ENCODE measurements at regions not wholly inside any gene's neighbourhood (a gene's known extent, or its start where the extent isn't known, plus 50 kb on each side); places are given as distances from the start of the nearest gene placed in this dataset.

DNA sequence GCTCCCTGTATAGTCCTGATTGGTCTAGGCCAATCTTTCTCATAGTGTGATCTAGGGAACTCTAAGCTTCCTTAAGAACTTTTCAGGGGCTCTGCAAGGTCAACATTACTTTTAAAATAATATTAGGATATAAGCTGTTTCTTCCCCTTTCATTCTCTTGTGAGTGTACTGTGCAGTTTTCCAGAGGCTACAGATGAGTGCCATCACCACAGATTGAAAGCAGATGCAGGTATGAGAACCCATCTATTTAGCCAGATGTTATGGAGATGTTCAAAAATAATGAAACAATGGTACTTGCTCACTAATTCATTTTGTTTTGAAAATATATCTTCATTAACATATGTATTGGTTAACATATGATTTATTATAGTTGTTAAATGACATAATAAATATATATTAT, 169.2 kb upstream of the SEMA3A start:
- Histone ChIP-seq H3K4me1 (ENCODE audit: control insufficient read depth, insufficient read depth, low read length) (no peaks in the 10 kb centered on the region), H3K36me3 (ENCODE audit: control insufficient read depth, insufficient read depth, low read length) (no peaks in the 10 kb centered on the region), H3K27ac (ENCODE audit: insufficient read depth, low read depth, low read length, poor library complexity, severe bottlenecking) (no peak overlapping the region), H3K4me3 (ENCODE audit: insufficient read depth, low read depth, low read length) (no peak overlapping the region), H3K9me3 (ENCODE audit: control insufficient read depth, low read length) (no peaks in the 10 kb centered on the region), H3K27me3 (ENCODE audit: control insufficient read depth, insufficient read depth, low read length, poor library complexity, severe bottlenecking) (no peaks in the 10 kb centered on the region)

DNA sequence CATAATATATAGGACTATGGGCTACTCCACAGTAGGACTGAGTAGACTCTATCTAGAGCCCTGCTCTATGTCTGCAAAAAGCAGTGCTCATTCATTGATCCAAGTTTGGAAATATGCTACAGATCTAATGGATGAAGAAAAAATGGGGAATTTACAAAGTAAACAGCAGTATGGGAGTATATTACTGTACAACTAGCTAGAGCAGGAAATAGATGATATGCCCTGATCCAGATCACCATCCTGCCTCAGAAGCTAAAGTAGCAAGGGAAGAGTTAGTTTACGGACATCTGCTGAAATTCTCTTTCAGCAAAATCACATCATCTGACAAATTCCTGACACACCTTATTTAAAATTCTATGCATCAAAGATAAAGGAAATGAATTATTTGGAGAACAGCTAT, 168.2 kb upstream of the SEMA3A start:
- Histone ChIP-seq H3K9me3 (ENCODE audit: control insufficient read depth, low read length) (no peaks in the 10 kb centered on the region), H3K4me3 (ENCODE audit: insufficient read depth, low read depth, low read length) (no peak overlapping the region), H3K4me1 (ENCODE audit: control insufficient read depth, insufficient read depth, low read length) (no peaks in the 10 kb centered on the region), H3K27ac (ENCODE audit: insufficient read depth, low read depth, low read length, poor library complexity, severe bottlenecking) (no peak overlapping the region), H3K27me3 (ENCODE audit: control insufficient read depth, insufficient read depth, low read length, poor library complexity, severe bottlenecking) (no peaks in the 10 kb centered on the region), H3K36me3 (ENCODE audit: control insufficient read depth, insufficient read depth, low read length) (no peaks in the 10 kb centered on the region)
- 94 to 100% methylated on average over 1 of the region's 1 CpG for WGBS, 2 experiments

DNA sequence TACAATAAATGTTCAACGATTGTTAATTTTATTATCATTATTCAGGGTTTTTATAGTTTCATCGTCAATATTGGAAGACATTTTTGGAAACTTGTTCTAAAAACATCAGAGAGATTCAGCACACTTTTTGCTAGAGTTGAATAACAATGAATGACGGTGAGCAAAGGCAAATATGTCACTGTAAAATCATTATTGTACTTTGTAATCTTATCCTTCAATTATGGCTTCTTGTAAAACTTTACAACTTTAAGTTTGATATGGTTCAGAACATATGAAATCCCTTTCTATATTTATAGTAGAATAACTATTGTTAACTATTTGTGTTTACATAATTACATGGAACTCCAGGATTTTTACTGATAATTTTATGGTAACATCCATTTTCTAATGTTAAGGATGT, 167.8 kb upstream of the SEMA3A start:
- Histone ChIP-seq H3K4me3 (ENCODE audit: insufficient read depth, low read depth, low read length) (no peak overlapping the region), H3K27ac (ENCODE audit: insufficient read depth, low read depth, low read length, poor library complexity, severe bottlenecking) (no peak overlapping the region), H3K27me3 (ENCODE audit: control insufficient read depth, insufficient read depth, low read length, poor library complexity, severe bottlenecking) (no peaks in the 10 kb centered on the region), H3K36me3 (ENCODE audit: control insufficient read depth, insufficient read depth, low read length) (no peaks in the 10 kb centered on the region), H3K9me3 (ENCODE audit: control insufficient read depth, low read length) (no peaks in the 10 kb centered on the region), H3K4me1 (ENCODE audit: control insufficient read depth, insufficient read depth, low read length) (no peaks in the 10 kb centered on the region)
- 93% methylated on average over 2 to 3 of the region's 3 CpGs for WGBS, 2 experiments

DNA sequence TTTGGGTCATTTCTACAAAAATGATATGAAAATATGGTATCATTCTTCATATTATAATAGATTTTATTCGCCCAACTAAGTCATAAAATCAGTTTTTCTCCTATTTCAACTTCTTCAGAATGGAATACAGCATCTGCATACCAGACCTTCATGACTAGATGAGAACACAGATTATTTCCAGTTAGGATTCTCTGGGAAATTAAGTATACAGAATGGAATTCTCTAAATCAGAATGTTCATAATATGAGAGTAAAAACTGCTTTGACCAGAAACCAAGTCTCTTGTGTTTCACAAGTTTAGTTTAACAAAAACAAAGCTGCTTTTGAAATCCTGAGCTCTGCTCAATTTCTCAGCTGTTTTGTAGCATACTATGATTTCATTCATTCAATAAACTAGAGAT, 160.3 kb upstream of the SEMA3A start:
- no peaks in the 10 kb centered on the region for H3K36me3 ChIP-seq (ENCODE audit: control insufficient read depth, insufficient read depth, low read length)
- no peaks in the 10 kb centered on the region for H3K4me1 ChIP-seq (ENCODE audit: control insufficient read depth, insufficient read depth, low read length)
- H3K27ac ChIP-seq (ENCODE audit: insufficient read depth, low read depth, low read length, poor library complexity, severe bottlenecking): no peak overlapping the region
- 100% methylated on average over 1 of the region's 1 CpG; no CpG with 5 or more reads in 1 of the 2 experiments for WGBS, 2 experiments
- no peaks in the 10 kb centered on the region for H3K27me3 ChIP-seq (ENCODE audit: control insufficient read depth, insufficient read depth, low read length, poor library complexity, severe bottlenecking)
- H3K9me3 ChIP-seq (ENCODE audit: control insufficient read depth, low read length): no peaks in the 10 kb centered on the region
- H3K4me3 ChIP-seq (ENCODE audit: insufficient read depth, low read depth, low read length): no peak overlapping the region

DNA sequence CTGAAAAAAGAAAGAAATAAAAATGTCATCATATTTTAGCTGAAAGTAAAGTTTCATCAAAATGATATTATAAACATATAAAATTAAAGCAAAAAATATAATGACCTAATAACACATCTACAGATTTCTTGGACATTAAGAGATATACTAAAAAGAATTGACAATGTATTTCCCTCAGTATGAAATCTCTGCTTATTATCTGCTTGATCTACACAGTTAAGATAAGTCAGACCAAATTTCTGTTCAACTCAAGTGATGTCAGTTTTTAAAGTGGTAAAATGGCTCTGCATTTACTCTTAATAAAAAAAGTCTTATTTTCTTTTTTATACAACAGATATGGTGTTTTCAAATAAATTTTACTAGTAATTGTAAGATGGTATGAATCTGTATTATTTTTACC, 159.4 kb upstream of the SEMA3A start:
- H3K9me3 ChIP-seq (ENCODE audit: control insufficient read depth, low read length): no peaks in the 10 kb centered on the region
- H3K36me3 ChIP-seq (ENCODE audit: control insufficient read depth, insufficient read depth, low read length): no peaks in the 10 kb centered on the region
- H3K27ac ChIP-seq (ENCODE audit: insufficient read depth, low read depth, low read length, poor library complexity, severe bottlenecking): no peak overlapping the region
- no peak overlapping the region for H3K4me3 ChIP-seq (ENCODE audit: insufficient read depth, low read depth, low read length)
- no peaks in the 10 kb centered on the region for H3K4me1 ChIP-seq (ENCODE audit: control insufficient read depth, insufficient read depth, low read length)
- no peaks in the 10 kb centered on the region for H3K27me3 ChIP-seq (ENCODE audit: control insufficient read depth, insufficient read depth, low read length, poor library complexity, severe bottlenecking)

DNA sequence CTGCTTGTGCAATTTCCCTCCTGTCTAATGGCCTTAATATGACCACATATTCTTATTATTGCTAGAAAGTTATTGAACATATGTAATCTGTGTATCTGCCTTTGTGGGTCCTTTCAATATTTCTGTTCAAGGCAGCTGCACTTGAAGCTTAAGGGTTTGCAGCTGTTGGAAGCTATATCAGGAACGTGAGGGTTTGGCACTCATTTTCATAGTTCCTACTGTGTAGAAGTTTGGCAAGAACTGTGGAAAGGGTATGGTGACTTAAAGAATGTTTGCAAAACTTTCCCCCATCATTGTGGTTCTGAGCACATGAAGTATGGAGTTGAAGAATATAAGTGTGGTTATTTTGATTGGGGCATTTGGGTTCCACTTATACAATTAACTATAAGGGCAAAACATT, 144.7 kb upstream of the SEMA3A start:
- WGBS, 2 experiments: 90 to 94% methylated on average over 1 of the region's 1 CpG
- Histone ChIP-seq H3K4me1 (ENCODE audit: control insufficient read depth, insufficient read depth, low read length) (no peaks in the 10 kb centered on the region), H3K27ac (ENCODE audit: insufficient read depth, low read depth, low read length, poor library complexity, severe bottlenecking) (no peak overlapping the region), H3K36me3 (ENCODE audit: control insufficient read depth, insufficient read depth, low read length) (no peaks in the 10 kb centered on the region), H3K4me3 (ENCODE audit: insufficient read depth, low read depth, low read length) (no peak overlapping the region), H3K9me3 (ENCODE audit: control insufficient read depth, low read length) (no peaks in the 10 kb centered on the region), H3K27me3 (ENCODE audit: control insufficient read depth, insufficient read depth, low read length, poor library complexity, severe bottlenecking) (no peaks in the 10 kb centered on the region)

DNA sequence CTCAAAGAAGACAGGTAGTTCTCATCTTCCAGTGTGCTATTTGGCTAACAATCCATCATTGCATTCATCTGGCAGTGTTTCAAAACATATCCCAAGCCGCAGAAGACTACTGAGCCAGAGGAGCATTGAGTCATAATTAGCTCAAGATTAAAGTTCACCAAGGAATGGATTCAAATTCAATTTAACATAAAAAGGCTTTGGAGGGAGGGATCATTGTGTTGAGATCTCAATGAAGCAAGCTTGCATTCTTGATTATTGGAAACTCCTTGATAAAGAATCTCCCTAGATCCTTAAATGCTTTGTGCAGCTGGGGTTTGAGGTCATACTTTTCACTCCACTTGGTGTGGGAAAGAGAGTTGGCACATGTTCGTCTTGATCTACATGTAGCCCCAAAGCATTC, 142.8 kb upstream of the SEMA3A start:
- Histone ChIP-seq H3K4me3 (ENCODE audit: insufficient read depth, low read depth, low read length) (no peak overlapping the region), H3K9me3 (ENCODE audit: control insufficient read depth, low read length) (no peaks in the 10 kb centered on the region), H3K36me3 (ENCODE audit: control insufficient read depth, insufficient read depth, low read length) (no peaks in the 10 kb centered on the region), H3K27me3 (ENCODE audit: control insufficient read depth, insufficient read depth, low read length, poor library complexity, severe bottlenecking) (no peaks in the 10 kb centered on the region), H3K4me1 (ENCODE audit: control insufficient read depth, insufficient read depth, low read length) (no peaks in the 10 kb centered on the region), H3K27ac (ENCODE audit: insufficient read depth, low read depth, low read length, poor library complexity, severe bottlenecking) (no peak overlapping the region)
- 93 to 100% methylated on average over 1 to 2 of the region's 2 CpGs for WGBS, 2 experiments

DNA sequence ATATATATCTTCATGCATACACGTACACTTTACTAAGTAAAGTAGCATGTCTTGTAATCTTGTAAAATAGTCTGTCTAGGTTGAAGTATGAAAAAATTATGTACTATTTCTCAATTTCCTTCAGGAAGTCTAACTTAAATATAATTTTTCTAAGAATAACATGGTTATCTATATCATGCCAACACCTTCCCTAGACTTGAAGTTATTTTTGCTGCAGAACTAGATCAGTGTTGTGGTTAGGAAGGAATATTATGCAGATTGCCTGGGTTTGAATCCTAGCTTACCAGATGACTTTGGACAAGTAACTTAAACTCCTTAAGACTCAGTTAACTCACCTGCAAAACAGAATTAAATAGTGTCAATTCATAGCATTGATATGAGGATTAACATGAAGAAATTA, 142.2 kb upstream of the SEMA3A start:
- WGBS, 2 experiments: no CpG with 5 or more reads among the region's 1 CpG
- no peak overlapping the region for H3K4me3 ChIP-seq (ENCODE audit: insufficient read depth, low read depth, low read length)

DNA sequence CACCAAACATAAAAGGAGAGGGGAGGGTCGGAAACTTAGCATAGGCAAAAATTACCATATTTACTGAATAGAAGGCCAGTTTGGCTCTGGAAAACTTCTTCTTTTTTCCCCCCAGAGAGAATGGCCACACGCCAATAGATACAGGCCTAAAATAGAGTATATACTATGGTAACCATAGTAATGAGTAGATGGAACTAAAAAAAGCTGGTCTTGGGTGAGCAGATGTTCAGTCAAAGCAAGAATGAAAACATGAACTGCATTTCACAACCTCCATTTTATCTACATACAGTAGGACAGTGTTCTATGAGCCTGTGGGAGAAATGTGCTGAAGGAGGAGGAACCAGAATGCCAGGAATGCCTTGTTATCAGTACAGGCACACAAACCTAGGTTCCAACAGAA, 141.7 kb upstream of the SEMA3A start:
- Histone ChIP-seq H3K4me3 (ENCODE audit: insufficient read depth, low read depth, low read length) (no peak overlapping the region), H3K9me3 (ENCODE audit: control insufficient read depth, low read length) (no peaks in the 10 kb centered on the region), H3K36me3 (ENCODE audit: control insufficient read depth, insufficient read depth, low read length) (no peaks in the 10 kb centered on the region), H3K4me1 (ENCODE audit: control insufficient read depth, insufficient read depth, low read length) (no peaks in the 10 kb centered on the region), H3K27ac (ENCODE audit: insufficient read depth, low read depth, low read length, poor library complexity, severe bottlenecking) (no peak overlapping the region), H3K27me3 (ENCODE audit: control insufficient read depth, insufficient read depth, low read length, poor library complexity, severe bottlenecking) (no peaks in the 10 kb centered on the region)
- 71% methylated on average over 1 of the region's 2 CpGs; no CpG with 5 or more reads in 1 of the 2 experiments for WGBS, 2 experiments

More for the DNA sequence above, 142.2 kb upstream of the SEMA3A start:
- no peaks in the 10 kb centered on the region for H3K9me3 ChIP-seq (ENCODE audit: control insufficient read depth, low read length)
- no peaks in the 10 kb centered on the region for H3K4me1 ChIP-seq (ENCODE audit: control insufficient read depth, insufficient read depth, low read length)
- no peaks in the 10 kb centered on the region for H3K36me3 ChIP-seq (ENCODE audit: control insufficient read depth, insufficient read depth, low read length)
- H3K27me3 ChIP-seq (ENCODE audit: control insufficient read depth, insufficient read depth, low read length, poor library complexity, severe bottlenecking): no peaks in the 10 kb centered on the region
- H3K27ac ChIP-seq (ENCODE audit: insufficient read depth, low read depth, low read length, poor library complexity, severe bottlenecking): no peak overlapping the region

DNA sequence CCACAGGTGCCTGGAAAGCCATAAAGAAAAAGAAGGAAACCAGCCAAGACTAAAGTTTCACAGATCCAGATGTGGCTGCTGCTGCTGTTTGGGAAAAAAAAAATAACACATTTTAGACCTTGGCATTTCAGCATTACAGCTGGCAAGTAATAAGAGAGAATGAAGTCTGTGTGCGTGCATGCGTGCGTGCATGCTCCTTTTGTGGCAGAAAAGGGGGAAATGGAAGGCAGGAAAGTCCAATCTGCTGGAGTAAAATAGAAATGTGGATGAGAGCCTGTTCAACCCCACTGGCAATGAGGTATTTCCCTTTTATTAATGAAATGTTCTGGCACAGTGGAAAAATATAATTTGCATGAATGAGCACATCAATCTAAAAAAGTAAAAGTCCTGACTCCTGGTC, 137.0 kb upstream of the SEMA3A start:
- Histone ChIP-seq H3K9me3 (ENCODE audit: control insufficient read depth, low read length) (no peaks in the 10 kb centered on the region), H3K4me1 (ENCODE audit: control insufficient read depth, insufficient read depth, low read length) (no peaks in the 10 kb centered on the region), H3K4me3 (ENCODE audit: insufficient read depth, low read depth, low read length) (no peak overlapping the region), H3K27ac (ENCODE audit: insufficient read depth, low read depth, low read length, poor library complexity, severe bottlenecking) (no peak overlapping the region), H3K36me3 (ENCODE audit: control insufficient read depth, insufficient read depth, low read length) (no peaks in the 10 kb centered on the region), H3K27me3 (ENCODE audit: control insufficient read depth, insufficient read depth, low read length, poor library complexity, severe bottlenecking) (no peaks in the 10 kb centered on the region)
- WGBS, 2 experiments: 93 to 95% methylated on average over 3 of the region's 3 CpGs

DNA sequence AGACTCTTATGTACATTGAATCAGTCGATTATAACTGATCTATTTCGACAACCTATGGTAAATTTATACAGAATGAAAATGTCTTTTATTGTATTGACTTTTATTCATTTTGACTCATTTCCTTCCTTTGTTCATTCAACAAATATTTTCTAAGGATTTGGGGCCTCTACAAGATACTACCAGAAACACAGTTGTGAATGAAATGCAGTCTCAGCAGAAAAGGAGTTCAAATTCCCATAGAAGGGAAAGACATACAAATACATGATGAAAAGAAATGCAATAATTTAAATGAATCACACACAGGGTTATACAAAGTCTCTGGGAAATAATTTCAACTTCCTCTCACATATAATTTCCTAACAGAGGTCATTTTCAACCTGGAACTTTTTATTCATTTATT, 134.0 kb upstream of the SEMA3A start:
- no peak overlapping the region for H3K27ac ChIP-seq (ENCODE audit: insufficient read depth, low read depth, low read length, poor library complexity, severe bottlenecking)
- no peaks in the 10 kb centered on the region for H3K4me1 ChIP-seq (ENCODE audit: control insufficient read depth, insufficient read depth, low read length)
- no CpG with 5 or more reads among the region's 2 CpGs for WGBS, 2 experiments
- H3K9me3 ChIP-seq (ENCODE audit: control insufficient read depth, low read length): no peaks in the 10 kb centered on the region
- H3K4me3 ChIP-seq (ENCODE audit: insufficient read depth, low read depth, low read length): no peak overlapping the region
- H3K36me3 ChIP-seq (ENCODE audit: control insufficient read depth, insufficient read depth, low read length): no peaks in the 10 kb centered on the region
- H3K27me3 ChIP-seq (ENCODE audit: control insufficient read depth, insufficient read depth, low read length, poor library complexity, severe bottlenecking): no peaks in the 10 kb centered on the region
